ENCODE measurements at regions not wholly inside any gene's neighbourhood (a gene's known extent, or its start where the extent isn't known, plus 50 kb on each side); places are given as distances from the start of the nearest gene placed in this dataset.

DNA sequence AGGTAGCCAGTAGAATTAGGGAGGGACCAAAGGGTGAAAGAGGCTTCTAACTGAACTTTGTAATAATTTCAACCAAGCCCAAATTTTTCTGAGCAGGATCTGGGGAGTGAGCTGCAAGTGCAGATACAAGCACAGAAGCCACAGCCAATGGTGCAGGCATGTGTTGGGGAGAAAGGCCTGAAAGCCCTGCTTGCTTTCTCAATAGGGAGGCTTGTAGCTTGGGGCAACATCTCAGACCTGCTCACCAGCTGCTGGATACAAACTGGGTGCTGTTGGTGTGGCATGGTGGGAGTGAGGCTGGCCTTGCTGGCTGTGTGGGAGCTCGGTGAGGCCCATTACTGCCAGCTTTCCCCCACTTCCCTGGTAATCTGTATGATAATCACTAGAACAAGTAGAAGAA, 688.5 kb upstream of the SEMA3D start:
- TF ChIP-seq, protein P1, sequence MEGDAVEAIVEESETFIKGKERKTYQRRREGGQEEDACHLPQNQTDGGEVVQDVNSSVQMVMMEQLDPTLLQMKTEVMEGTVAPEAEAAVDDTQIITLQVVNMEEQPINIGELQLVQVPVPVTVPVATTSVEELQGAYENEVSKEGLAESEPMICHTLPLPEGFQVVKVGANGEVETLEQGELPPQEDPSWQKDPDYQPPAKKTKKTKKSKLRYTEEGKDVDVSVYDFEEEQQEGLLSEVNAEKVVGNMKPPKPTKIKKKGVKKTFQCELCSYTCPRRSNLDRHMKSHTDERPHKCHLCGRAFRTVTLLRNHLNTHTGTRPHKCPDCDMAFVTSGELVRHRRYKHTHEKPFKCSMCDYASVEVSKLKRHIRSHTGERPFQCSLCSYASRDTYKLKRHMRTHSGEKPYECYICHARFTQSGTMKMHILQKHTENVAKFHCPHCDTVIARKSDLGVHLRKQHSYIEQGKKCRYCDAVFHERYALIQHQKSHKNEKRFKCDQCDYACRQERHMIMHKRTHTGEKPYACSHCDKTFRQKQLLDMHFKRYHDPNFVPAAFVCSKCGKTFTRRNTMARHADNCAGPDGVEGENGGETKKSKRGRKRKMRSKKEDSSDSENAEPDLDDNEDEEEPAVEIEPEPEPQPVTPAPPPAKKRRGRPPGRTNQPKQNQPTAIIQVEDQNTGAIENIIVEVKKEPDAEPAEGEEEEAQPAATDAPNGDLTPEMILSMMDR (IDR thresholded peaks at IDR 0.05), result no peak
- TF ChIP-seq POLR2A (IDR thresholded peaks at IDR 0.05) (no peak), POLR2AphosphoS5 (IDR thresholded peaks at IDR 0.05) (no peak)

Data from breast epithelium (tissue), 3 donors.